Tibial artery (tissue), 4 donors: ENCODE measurements at regions not wholly inside any gene's neighbourhood (a gene's known extent, or its start where the extent isn't known, plus 50 kb on each side); places are given as distances from the start of the nearest gene placed in this dataset.

Experiments
- DNase-seq, 2 donors: peaks; one replicate each; pipeline ENCODE4 v3.0.0-alpha.2; 2019
- H3K27ac ChIP-seq, 2 donors: fragments of 200-600 bp; sonication (generic) in 1 of 2; 1 replicate in 1 of 2; 2 replicates in 1 of 2; pipeline ENCODE4 v1.5.1; 2018 to 2019; ENCODE audit warnings: mild to moderate bottlenecking in 1 of 2
- H3K27me3 ChIP-seq, 2 donors: fragments of 200-600 bp; sonication (generic) in 1 of 2; one replicate each; pipeline versions ENCODE4 v1.5.1 to v1.6.0; 2016 to 2019
- H3K36me3 ChIP-seq, 3 donors: fragments of 200-600 bp; sonication (generic) in 2 of 3; one replicate each; pipeline ENCODE4 v1.5.1; 2016 to 2019; ENCODE audit warnings: mild to moderate bottlenecking in 2 of 3
- H3K4me1 ChIP-seq, 4 donors: fragments of 200-600 bp; sonication (generic) in 2 of 4; 1 replicate in 3 of 4; 2 replicates in 1 of 4; pipeline ENCODE4 v1.5.1; 2016 to 2019
- H3K4me3 ChIP-seq, 2 donors: fragments of 200-600 bp; sonication (generic) in 1 of 2; 1 replicate in 1 of 2; 2 replicates in 1 of 2; pipeline ENCODE4 v1.5.1; 2018 to 2019; ENCODE audit warnings: mild to moderate bottlenecking in 2 of 2
- H3K9me3 ChIP-seq, 3 donors: fragments of 200-600 bp; sonication (generic) in 1 of 3; one replicate each; pipeline ENCODE4 v1.5.1; 2016 to 2019
- intact Hi-C: fragments of 100-400 bp; cut with DNase I; formaldehyde crosslinking; loops from one replicate; pipeline ENCODE4 v1.15.0; 2023; ENCODE audit warnings: low total_unique reads
- TF ChIP-seq, protein P1 (sequence below), 2 experiments: fragments of 200-600 bp in 1 of 2; fragments of 450-650 bp in 1 of 2; IDR thresholded peaks; one replicate each; pipeline ENCODE4 v1.5.1; 2017 to 2019; ENCODE audit warnings: antibody characterized with exemption in 2 of 2, mild to moderate bottlenecking in 1 of 2, moderate library complexity in 1 of 2

DNA sequence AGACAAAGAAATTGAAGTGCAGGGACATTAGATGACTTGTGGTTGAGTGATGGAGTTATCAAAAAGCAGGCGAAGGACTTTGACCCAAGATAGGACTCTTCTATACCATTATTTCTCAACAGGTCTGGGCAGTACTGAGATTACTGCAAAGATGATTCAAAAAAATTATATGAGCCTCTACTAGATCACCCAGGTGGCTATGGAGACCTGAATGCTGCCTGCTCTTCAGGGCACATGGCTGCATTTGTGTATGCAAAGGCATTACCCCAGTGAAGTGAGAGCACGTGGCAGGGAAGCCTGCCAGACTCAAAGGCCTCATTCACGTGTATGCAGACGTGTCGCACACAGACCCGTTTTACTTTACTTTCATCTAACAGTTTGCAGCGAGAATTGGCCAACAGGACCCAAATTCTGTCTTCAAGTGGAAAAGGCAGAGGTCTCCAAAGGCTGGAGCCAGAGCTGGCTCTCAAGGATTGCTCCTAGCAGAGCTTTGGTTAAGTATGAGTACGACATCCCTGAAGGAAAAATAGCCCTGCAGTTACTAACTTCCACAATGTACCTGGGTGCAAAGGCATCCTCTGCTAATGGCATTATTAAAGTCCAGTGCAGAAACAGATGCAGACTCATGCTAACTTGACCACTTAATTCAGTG lies 113.8 kb upstream of the ARMC2 start:
- H3K4me1 ChIP-seq = peaks cover 0 to 50% (median 17%) of the 10 kb centered on the region in 4 donors
- H3K36me3 ChIP-seq = no peaks in the 10 kb centered on the region
- intact Hi-C loops = no loop called here
- no peak overlapping the region for H3K27ac ChIP-seq
- TF ChIP-seq, protein P1, sequence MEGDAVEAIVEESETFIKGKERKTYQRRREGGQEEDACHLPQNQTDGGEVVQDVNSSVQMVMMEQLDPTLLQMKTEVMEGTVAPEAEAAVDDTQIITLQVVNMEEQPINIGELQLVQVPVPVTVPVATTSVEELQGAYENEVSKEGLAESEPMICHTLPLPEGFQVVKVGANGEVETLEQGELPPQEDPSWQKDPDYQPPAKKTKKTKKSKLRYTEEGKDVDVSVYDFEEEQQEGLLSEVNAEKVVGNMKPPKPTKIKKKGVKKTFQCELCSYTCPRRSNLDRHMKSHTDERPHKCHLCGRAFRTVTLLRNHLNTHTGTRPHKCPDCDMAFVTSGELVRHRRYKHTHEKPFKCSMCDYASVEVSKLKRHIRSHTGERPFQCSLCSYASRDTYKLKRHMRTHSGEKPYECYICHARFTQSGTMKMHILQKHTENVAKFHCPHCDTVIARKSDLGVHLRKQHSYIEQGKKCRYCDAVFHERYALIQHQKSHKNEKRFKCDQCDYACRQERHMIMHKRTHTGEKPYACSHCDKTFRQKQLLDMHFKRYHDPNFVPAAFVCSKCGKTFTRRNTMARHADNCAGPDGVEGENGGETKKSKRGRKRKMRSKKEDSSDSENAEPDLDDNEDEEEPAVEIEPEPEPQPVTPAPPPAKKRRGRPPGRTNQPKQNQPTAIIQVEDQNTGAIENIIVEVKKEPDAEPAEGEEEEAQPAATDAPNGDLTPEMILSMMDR (IDR thresholded peaks at IDR 0.05) = no peak
- H3K9me3 ChIP-seq = no peaks in the 10 kb centered on the region
- no peak for DNase-seq
- H3K27me3 ChIP-seq = no peaks in the 10 kb centered on the region
- no peak overlapping the region for H3K4me3 ChIP-seq

DNA sequence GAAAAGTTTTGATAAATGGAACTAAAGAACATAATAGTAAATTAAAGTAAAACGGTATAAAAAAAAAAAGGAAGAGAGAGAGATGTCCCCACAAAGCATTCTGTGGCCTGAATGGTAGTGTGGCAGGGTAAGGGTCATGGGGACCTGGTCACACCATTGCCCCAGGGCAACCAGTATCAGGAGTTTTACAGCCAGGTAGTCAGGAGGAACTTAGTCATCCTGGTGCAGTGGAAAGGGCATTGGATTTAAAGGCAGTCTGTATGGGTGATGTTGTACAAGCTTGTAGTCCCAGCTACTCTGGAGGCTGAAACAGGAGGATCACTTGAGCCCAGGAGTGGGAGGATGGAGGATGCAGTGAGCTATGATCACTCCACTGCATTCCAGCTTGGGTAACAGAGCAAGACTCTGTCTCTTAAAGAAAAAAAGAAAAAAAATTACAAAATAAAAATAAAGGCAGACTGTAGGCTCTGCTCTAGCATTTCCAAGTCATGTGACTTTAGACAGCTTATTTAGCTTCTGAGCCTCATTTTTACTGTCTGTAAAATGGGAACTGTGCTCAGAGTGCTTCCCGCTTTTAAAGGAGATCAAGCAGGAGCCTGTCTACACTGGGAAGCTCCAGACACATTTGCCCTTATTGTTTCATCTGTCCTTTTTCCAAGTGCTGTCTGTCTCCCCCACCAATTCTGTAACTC lies 112.8 kb upstream of the ARMC2 start:
- TF ChIP-seq, protein P1 (IDR thresholded peaks at IDR 0.05) = no peak
- no peak for DNase-seq
- Histone ChIP-seq H3K36me3 (no peaks in the 10 kb centered on the region), H3K9me3 (no peaks in the 10 kb centered on the region), H3K27ac (no peak overlapping the region), H3K27me3 (no peaks in the 10 kb centered on the region), H3K4me1 (peaks cover 0 to 55% (median 25%) of the 10 kb centered on the region in 4 donors), H3K4me3 (no peak overlapping the region)
- intact Hi-C loops = no loop called here

DNA sequence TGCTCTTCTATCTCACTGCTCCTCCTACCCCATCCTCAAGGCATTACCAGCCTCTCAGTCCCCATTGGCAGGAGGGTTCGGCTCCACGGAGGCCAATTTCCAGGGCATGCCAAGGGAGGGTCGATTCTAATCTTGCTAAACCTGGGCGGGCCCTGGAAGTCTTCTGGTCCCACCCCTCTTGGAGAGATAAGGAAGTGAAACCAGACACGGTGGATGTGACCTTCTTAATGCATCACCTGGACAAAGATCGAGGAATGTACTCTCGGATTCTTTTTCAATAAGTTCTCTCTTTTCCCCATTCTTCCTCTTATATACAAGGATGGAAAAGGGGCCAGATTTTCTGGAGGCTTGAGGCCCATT lies 112.2 kb upstream of the ARMC2 start:
- H3K27me3 ChIP-seq = no peaks in the 10 kb centered on the region
- peaks cover 0 to 55% (median 26%) of the 10 kb centered on the region in 4 donors for H3K4me1 ChIP-seq
- no peaks in the 10 kb centered on the region for H3K36me3 ChIP-seq
- H3K9me3 ChIP-seq = no peaks in the 10 kb centered on the region
- no peak for DNase-seq
- H3K4me3 ChIP-seq = no peak overlapping the region
- no peak overlapping the region for H3K27ac ChIP-seq
- TF ChIP-seq, protein P1 (IDR thresholded peaks at IDR 0.05) = no peak
- intact Hi-C loops = no loop called here

DNA sequence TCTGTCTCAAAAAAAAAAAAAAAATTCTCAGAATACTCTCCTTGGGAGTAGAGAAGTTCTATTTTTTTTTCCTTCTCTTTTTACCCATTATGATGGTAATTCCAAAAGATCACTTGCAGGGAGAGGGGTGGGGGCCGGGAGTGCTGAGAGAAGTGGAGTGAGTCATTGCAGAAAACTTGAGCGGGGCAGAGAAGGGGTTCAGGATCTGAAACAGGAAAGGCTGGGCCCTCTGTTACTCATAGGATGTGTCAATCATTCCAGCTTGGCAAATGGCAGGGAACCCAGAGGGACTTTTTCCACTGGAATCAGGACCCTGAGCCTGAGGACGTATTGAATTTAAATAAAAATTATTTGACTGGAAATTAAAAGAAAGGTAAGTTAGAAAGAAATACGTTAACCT lies 111.4 kb upstream of the ARMC2 start:
- Histone ChIP-seq H3K9me3 (no peaks in the 10 kb centered on the region), H3K27ac (peak overlapping the region in 1 of 2 donors; percentile 56), H3K36me3 (no peaks in the 10 kb centered on the region), H3K4me1 (peaks cover 0 to 59% (median 31%) of the 10 kb centered on the region in 4 donors), H3K27me3 (no peaks in the 10 kb centered on the region), H3K4me3 (no peak overlapping the region)
- TF ChIP-seq, protein P1 (IDR thresholded peaks at IDR 0.05) = no peak
- intact Hi-C loops = no loop called here
- peak; percentile 69 to 79 for DNase-seq

DNA sequence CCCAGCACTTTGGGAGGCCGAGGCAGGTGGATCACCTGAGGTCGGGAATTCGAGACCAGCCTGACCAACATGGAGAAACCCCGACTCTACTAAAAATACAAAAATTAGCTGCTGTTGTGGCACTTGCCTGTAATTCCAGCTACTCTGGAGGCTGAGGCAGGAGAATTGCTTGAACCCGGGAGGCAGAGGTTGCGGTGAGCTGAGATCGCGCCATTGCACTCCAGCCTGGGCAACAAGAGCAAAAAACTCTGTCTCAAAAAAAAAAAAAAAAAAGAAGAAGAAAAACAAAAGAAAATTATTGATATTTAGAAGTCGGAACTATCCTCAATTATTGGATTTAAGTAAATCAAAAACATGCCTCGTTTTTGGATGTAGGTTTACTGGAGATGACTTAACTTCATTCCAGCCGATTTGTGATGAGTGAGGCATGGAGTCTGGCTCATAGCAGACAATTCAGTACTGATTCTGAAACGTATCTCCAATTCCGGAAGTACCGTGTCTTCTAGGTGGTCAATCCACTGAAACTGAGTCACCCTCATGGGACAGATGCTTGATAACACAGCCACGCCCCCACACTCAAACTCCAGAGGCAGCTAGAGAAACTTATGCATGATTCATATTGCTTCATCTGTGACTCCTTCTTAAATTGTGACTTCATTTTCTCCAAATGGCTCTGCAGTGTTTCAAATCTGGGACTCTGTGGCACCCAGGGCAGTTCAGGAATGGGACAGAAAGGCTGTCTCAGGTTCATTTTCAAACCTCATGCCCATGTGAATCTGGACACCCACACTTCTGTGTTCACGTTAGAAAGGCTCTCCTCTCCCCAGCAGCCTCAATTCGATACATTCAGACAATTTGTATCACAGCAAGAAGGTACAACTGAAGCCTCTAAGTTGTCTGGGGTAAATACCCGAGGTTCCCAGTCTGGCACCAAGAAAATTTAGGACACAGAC lies 110.4 kb upstream of the ARMC2 start:
- H3K36me3 ChIP-seq = no peaks in the 10 kb centered on the region
- intact Hi-C loops = no loop called here
- H3K27me3 ChIP-seq = no peaks in the 10 kb centered on the region
- peak overlapping the region; percentile 55 to 56 for H3K27ac ChIP-seq
- no peak overlapping the region for H3K4me3 ChIP-seq
- H3K9me3 ChIP-seq = no peaks in the 10 kb centered on the region
- TF ChIP-seq, protein P1 (IDR thresholded peaks at IDR 0.05) = no peak
- DNase-seq = peak; percentile 81
- H3K4me1 ChIP-seq = peaks cover 0 to 67% (median 33%) of the 10 kb centered on the region in 4 donors
